Kidney (tissue), 13 donors: ENCODE measurements at regions not wholly inside any gene's neighbourhood (a gene's known extent, or its start where the extent isn't known, plus 50 kb on each side); places are given as distances from the start of the nearest gene placed in this dataset.

Experiments
- DNase-seq, 5 donors: peaks; one replicate each; pipeline ENCODE4 v3.0.0-alpha.2; 2013 to 2020
- FAIRE-seq: peaks from 2 replicates; lab custom pipeline; 2012; peaks lifted over from hg19 to GRCh38; lab: Jason Lieb, UNC
- H3K27ac ChIP-seq, 2 donors: one replicate each; pipeline ENCODE4 v1.7.0; 2013; ENCODE audit warnings: low read depth in 2 of 2, low read length in 2 of 2, inconsistent platforms in 1 of 2
- H3K27me3 ChIP-seq: one replicate; pipeline ENCODE4 v1.7.1; 2013; ENCODE audit warnings: low read length, inconsistent platforms; ENCODE audit not compliant: control insufficient read depth, insufficient read depth
- H3K36me3 ChIP-seq, 3 donors: one replicate each; pipeline versions ENCODE4 v1.7.0 to v1.7.1; 2013; ENCODE audit warnings: low read length in 3 of 3, control low read depth in 1 of 3, inconsistent platforms in 1 of 3; ENCODE audit not compliant: insufficient read depth in 3 of 3, control insufficient read depth in 2 of 3
- H3K4me1 ChIP-seq, 3 donors: one replicate each; pipeline versions ENCODE4 v1.7.0 to v1.7.1; 2013; ENCODE audit warnings: low read length in 3 of 3, inconsistent platforms in 1 of 3, low read depth in 1 of 3; ENCODE audit not compliant: control insufficient read depth in 2 of 3, insufficient read depth in 2 of 3
- H3K4me3 ChIP-seq, 3 donors: one replicate each; pipeline versions ENCODE4 v1.7.0 to v1.8.1; 2013; ENCODE audit warnings: low read length in 3 of 3, control low read depth in 1 of 3, inconsistent platforms in 1 of 3
- H3K9ac ChIP-seq, 3 donors: one replicate each; pipeline versions ENCODE4 v1.7.0 to v1.7.1; 2013; ENCODE audit warnings: low read length in 3 of 3, control low read depth in 1 of 3, inconsistent platforms in 1 of 3
- H3K9me3 ChIP-seq, 3 donors: one replicate each; pipeline versions ENCODE4 v1.7.0 to v1.7.1; 2013; ENCODE audit warnings: low read length in 3 of 3, control low read depth in 1 of 3, inconsistent platforms in 1 of 3; ENCODE audit not compliant: control insufficient read depth in 2 of 3, insufficient read depth in 1 of 3
- CTCF ChIP-seq: IDR thresholded peaks from 3 replicates; pipeline ENCODE4 v1.5.1; 2012; ENCODE audit warnings: mild to moderate bottlenecking, moderate library complexity, borderline replicate concordance; ENCODE audit not compliant: insufficient read depth; ENCODE audit errors: extremely low read depth
- intact Hi-C: fragments of 100-400 bp; cut with DNase I; formaldehyde crosslinking; loops from one replicate; pipeline ENCODE4 v1.11.1; 2022
- donor health status: control.
- donor health status: control.
- donor health status: control.
- donor health status: control.
- donor health status: control.
- donor health status: DM: yes; HTN: yes; CAD: no.
- donor health status: Normal renal cell carcinoma (clear cell type).

GRCh38 chr10:60466267-60467201 is 76.9 kb upstream of the ANK3 start:
- no peak overlapping the region for H3K9ac ChIP-seq
- H3K9me3 ChIP-seq, result no peaks in the 10 kb centered on the region
- FAIRE-seq (no peak), DNase-seq (no peak)
- no peak for TF ChIP-seq CTCF
- no peak overlapping the region for H3K27ac ChIP-seq
- intact Hi-C loops, result no loop called here
- H3K27me3 ChIP-seq, result no peaks in the 10 kb centered on the region
- no peaks in the 10 kb centered on the region for H3K4me1 ChIP-seq
- H3K36me3 ChIP-seq, result no peaks in the 10 kb centered on the region
- H3K4me3 ChIP-seq, result no peak overlapping the region

GRCh38 chr10:60465801-60466200 is 76.1 kb upstream of the ANK3 start:
- DNase-seq (no peak), FAIRE-seq (no peak)
- Histone ChIP-seq H3K4me1 (no peaks in the 10 kb centered on the region), H3K9me3 (no peaks in the 10 kb centered on the region), H3K27me3 (no peaks in the 10 kb centered on the region), H3K4me3 (no peak overlapping the region), H3K36me3 (no peaks in the 10 kb centered on the region), H3K27ac (no peak overlapping the region), H3K9ac (no peak overlapping the region)
- TF ChIP-seq CTCF, result no peak
- intact Hi-C loops, result no loop called here

GRCh38 chr10:60464659-60465058 is 75.0 kb upstream of the ANK3 start:
- TF ChIP-seq CTCF, result no peak

More at GRCh38 chr10:60464659-60465058, 75.0 kb upstream of the ANK3 start:
- Histone ChIP-seq H3K36me3 (no peaks in the 10 kb centered on the region), H3K4me3 (no peak overlapping the region), H3K27ac (no peak overlapping the region), H3K9me3 (no peaks in the 10 kb centered on the region), H3K27me3 (no peaks in the 10 kb centered on the region), H3K9ac (no peak overlapping the region), H3K4me1 (no peaks in the 10 kb centered on the region)
- DNase-seq (no peak), FAIRE-seq (no peak)
- intact Hi-C loops, result no loop called here
